Posterior vena cava (tissue), 2 donors: ENCODE measurements at regions not wholly inside any gene's neighbourhood (a gene's known extent, or its start where the extent isn't known, plus 50 kb on each side); places are given as distances from the start of the nearest gene placed in this dataset.

ENCODE experiments used
- DNase-seq: peaks from one replicate; pipeline ENCODE4 v3.0.0-alpha.2; 2020; ENCODE audit warnings: low spot score
- intact Hi-C, 2 donors: fragments of 100-400 bp; cut with DNase I; formaldehyde crosslinking; loops; one replicate each; pipeline versions ENCODE4 v1.14.1 to v1.14.2; 2022 to 2023
- donor health status: DM: yes; HTN: yes; CAD: no.
- donor health status: DM: yes; HTN: yes; CAD: no.

- no peak for DNase-seq
- intact Hi-C loops: no loop called here
These were observed 84.9 kb downstream of the ZC3H11B start for GRCh38 chr1:219527994-219528393.

- DNase-seq: no peak
- intact Hi-C loops: no loop called here
These were observed 86.8 kb downstream of the ZC3H11B start for GRCh38 chr1:219526074-219526473.

GRCh38 chr1:219523411-219523810, 89.5 kb downstream of the ZC3H11B start:
- intact Hi-C loops: no loop called here
- DNase-seq: no peak

- DNase-seq: no peak
- intact Hi-C loops: no loop called here
These were observed 91.6 kb downstream of the ZC3H11B start for GRCh38 chr1:219521325-219521724.

- no peak for DNase-seq
- intact Hi-C loops: no loop called here
These were observed 92.7 kb downstream of the ZC3H11B start for GRCh38 chr1:219520241-219520640.

- intact Hi-C loops: no loop called here
These were observed 94.0 kb downstream of the ZC3H11B start for GRCh38 chr1:219518907-219519248.

GRCh38 chr1:219518168-219518906, 94.6 kb downstream of the ZC3H11B start:
- intact Hi-C loops: no loop called here
- DNase-seq: no peak

More at GRCh38 chr1:219518907-219519248, 94.0 kb downstream of the ZC3H11B start:
- DNase-seq: no peak

GRCh38 chr1:219517031-219517430, 95.9 kb downstream of the ZC3H11B start:
- intact Hi-C loops: no loop called here
- DNase-seq: no peak

- no peak for DNase-seq
- intact Hi-C loops: no loop called here
These were observed 98.2 kb downstream of the ZC3H11B start for GRCh38 chr1:219514728-219515127.

GRCh38 chr1:219507437-219507836, 105.5 kb downstream of the ZC3H11B start:
- DNase-seq: no peak
- intact Hi-C loops: no loop called here

- intact Hi-C loops: no loop called here
- no peak for DNase-seq
These were observed 106.0 kb downstream of the ZC3H11B start for GRCh38 chr1:219506936-219507335.

- DNase-seq: no peak
- intact Hi-C loops: no loop called here
These were observed 106.4 kb downstream of the ZC3H11B start for GRCh38 chr1:219506473-219506899.

GRCh38 chr1:219505886-219506285, 107.0 kb downstream of the ZC3H11B start:
- no peak for DNase-seq
- intact Hi-C loops: no loop called here

- no peak for DNase-seq
These were observed 109.3 kb downstream of the ZC3H11B start for GRCh38 chr1:219503604-219504003.

GRCh38 chr1:219500327-219500897, 112.5 kb downstream of the ZC3H11B start:
- DNase-seq: no peak
- intact Hi-C loops: no loop called here

More at GRCh38 chr1:219503604-219504003, 109.3 kb downstream of the ZC3H11B start:
- intact Hi-C loops: no loop called here

- no peak for DNase-seq
- intact Hi-C loops: no loop called here
These were observed 114.2 kb downstream of the ZC3H11B start for GRCh38 chr1:219498666-219499065.

- intact Hi-C loops: no loop called here
- no peak for DNase-seq
These were observed 117.0 kb downstream of the ZC3H11B start for GRCh38 chr1:219495737-219496408.

GRCh38 chr1:219492717-219493116, 120.2 kb downstream of the ZC3H11B start:
- no peak for DNase-seq
- intact Hi-C loops: no loop called here

- no peak for DNase-seq
- intact Hi-C loops: no loop called here
These were observed 122.3 kb downstream of the ZC3H11B start for GRCh38 chr1:219490566-219490965.

GRCh38 chr1:219489636-219490035, 123.3 kb downstream of the ZC3H11B start:
- no peak for DNase-seq
- intact Hi-C loops: no loop called here

GRCh38 chr1:219488275-219488674, 124.6 kb downstream of the ZC3H11B start:
- no peak for DNase-seq
- intact Hi-C loops: no loop called here
